ENCODE measurements at regions not wholly inside any gene's neighbourhood (a gene's known extent, or its start where the extent isn't known, plus 50 kb on each side); places are given as distances from the start of the nearest gene placed in this dataset.
A peak's percentile ranks its signal among the peaks of the same experiment; 100 is the strongest.

GRCh38 chr3:71987089-71987735, 202.3 kb upstream of the PROK2 start:
- intact Hi-C loops (cut with micrococcal nuclease): no loop called here
- no peaks in the 10 kb centered on the region for H3K9me1 ChIP-seq (replicated peaks; ENCODE audit: control insufficient read depth, extremely low read depth, insufficient read depth, low read length)

More at GRCh38 chr3:71987089-71987735, 202.3 kb upstream of the PROK2 start:
- peak; percentile 6 for DNase-seq (ENCODE audit: low read depth, low spot score)
- no peak overlapping the region for H3K27ac ChIP-seq (ENCODE audit: insufficient read depth, low read depth, low read length)
- dilution Hi-C loops (cut with MboI; ENCODE audit: extremely low pct_ligation_motif_present, low sequenced_read_pairs): no loop called here
- H3K4me1 ChIP-seq (ENCODE audit: control insufficient read depth, extremely low read depth, insufficient read depth, low read length): no peaks in the 10 kb centered on the region
- H3K79me2 ChIP-seq (ENCODE audit: control insufficient read depth, insufficient read depth, low read length): no peaks in the 10 kb centered on the region
- H3K4me2 ChIP-seq (ENCODE audit: insufficient read depth, low read length): no peak overlapping the region
- BruUV-seq (replicated peaks): no TSS peak
- TF ChIP-seq CTCF (IDR thresholded peaks at IDR 0.05; ENCODE audit: extremely low read depth in 1 of 2, insufficient read depth in 1 of 2, low read depth in 1 of 2, low read length in 2 of 2) (peak in 1 of 2 donors; percentile 34), GATA2 (IDR thresholded peaks at IDR 0.05; ENCODE audit: insufficient read depth, insufficient read length, low read depth, low read length) (no peak)
- H4K20me1 ChIP-seq (replicated peaks; ENCODE audit: control insufficient read depth, extremely low read depth, insufficient read depth, low read length): no peaks in the 10 kb centered on the region
- H3K27me3 ChIP-seq (ENCODE audit: control insufficient read depth in 2 of 2, insufficient read depth in 2 of 2, low read length in 2 of 2): no peaks in the 10 kb centered on the region
- ChIA-PET CTCF (interaction anchor here (0.8 to 2.0 kb wide), 5 partner anchors 32 to 834 kb away, joined by 3 to 24 read pairs (median 4); no protein-coding TSS in a partner anchor), POLR2A (no interaction called here)
- H3K36me3 ChIP-seq (ENCODE audit: control insufficient read depth in 2 of 2, extremely low read depth in 1 of 2, insufficient read depth in 2 of 2, low read length in 2 of 2): no peaks in the 10 kb centered on the region
- no peak for FAIRE-seq
- no peaks in the 10 kb centered on the region for H3K9me3 ChIP-seq (replicated peaks; ENCODE audit: control insufficient read depth, insufficient read depth, low read length)
- H3K4me3 ChIP-seq (replicated peaks in 1 of 3; ENCODE audit: insufficient read depth in 1 of 3, low read depth in 1 of 3, low read length in 3 of 3): no peak overlapping the region
- no peak overlapping the region for H3K9ac ChIP-seq (replicated peaks; ENCODE audit: extremely low read depth, insufficient read depth, low read length)
- H2AFZ ChIP-seq (ENCODE audit: low read depth, low read length): no peak overlapping the region

Measured in endothelial cell of umbilical vein (primary cell).